Peyer's patch (tissue), 4 donors: ENCODE measurements at regions not wholly inside any gene's neighbourhood (a gene's known extent, or its start where the extent isn't known, plus 50 kb on each side); places are given as distances from the start of the nearest gene placed in this dataset.
"Not testable (repeated sequence)": the region's sequence is repeated elsewhere in the genome, so short reads cannot be mapped to it uniquely, and the experiment has no call there.

Experiments used
- DNase-seq, 3 donors: peaks; one replicate each; pipeline ENCODE4 v3.0.0-alpha.2; 2017 to 2019
- H3K27ac ChIP-seq, 4 donors: fragments of 200-600 bp; sonication (generic); one replicate each; pipeline ENCODE4 v1.5.1; 2016 to 2019
- H3K27me3 ChIP-seq, 2 donors: fragments of 200-600 bp; sonication (generic); one replicate each; pipeline ENCODE4 v1.5.1; 2019
- H3K36me3 ChIP-seq, 3 donors: fragments of 200-600 bp; sonication (generic); one replicate each; pipeline ENCODE4 v1.5.1; 2016 to 2019
- H3K4me1 ChIP-seq, 4 donors: fragments of 200-600 bp; sonication (generic); one replicate each; pipeline ENCODE4 v1.5.1; 2016 to 2019
- H3K4me3 ChIP-seq, 4 donors: fragments of 200-600 bp; sonication (generic); 1 replicate in 3 of 4; 2 replicates in 1 of 4; pipeline ENCODE4 v1.5.1; 2016 to 2019; ENCODE audit warnings: mild to moderate bottlenecking in 1 of 4
- H3K9me3 ChIP-seq, 4 donors: fragments of 200-600 bp; sonication (generic); one replicate each; pipeline ENCODE4 v1.5.1; 2016 to 2019; ENCODE audit warnings: mild to moderate bottlenecking in 1 of 4
- POLR2A ChIP-seq, 2 donors: fragments of 450-650 bp; IDR thresholded peaks; one replicate each; pipeline ENCODE4 v1.5.1; 2017; ENCODE audit warnings: antibody characterized with exemption in 2 of 2, mild to moderate bottlenecking in 2 of 2, moderate library complexity in 2 of 2
- TF ChIP-seq, protein P1 (sequence below), 6 experiments: fragments of 450-650 bp in 4 of 6; fragments of 200-600 bp in 2 of 6; sonication (generic) in 1 of 6; IDR thresholded peaks; one replicate each; pipeline ENCODE4 v1.5.1; 2017 to 2019; ENCODE audit warnings: antibody characterized with exemption in 6 of 6, mild to moderate bottlenecking in 3 of 6, moderate library complexity in 1 of 6

DNA sequence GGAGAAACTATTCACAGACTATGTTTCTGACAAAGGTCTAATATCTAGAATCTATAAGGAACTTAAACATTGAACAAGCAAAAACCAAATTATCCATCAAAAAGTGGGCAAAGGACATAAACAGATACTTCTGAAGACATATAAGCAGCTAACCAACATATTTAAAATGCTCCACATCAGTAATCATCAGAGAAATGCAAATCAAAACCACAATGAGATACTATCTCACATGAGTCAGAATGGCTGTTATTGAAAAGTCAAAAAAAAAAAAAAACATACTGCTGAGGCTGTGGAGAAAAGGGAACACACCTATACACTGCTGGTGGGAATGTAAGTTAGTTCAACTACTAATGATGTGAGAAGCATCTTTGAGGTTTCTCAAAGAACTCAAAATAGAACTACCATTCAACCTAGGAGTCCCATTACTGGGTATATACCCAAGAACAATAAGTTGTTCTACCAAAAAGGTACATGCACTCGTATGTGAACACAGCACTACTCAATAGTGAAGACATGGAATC lies 220.4 kb upstream of the TFPI start:
- no peaks in the 10 kb centered on the region for H3K27me3 ChIP-seq
- H3K36me3 ChIP-seq = no peaks in the 10 kb centered on the region
- no peaks in the 10 kb centered on the region for H3K4me1 ChIP-seq
- no peak overlapping the region for H3K27ac ChIP-seq
- no peak for DNase-seq
- no peak overlapping the region for H3K4me3 ChIP-seq
- TF ChIP-seq, protein P1, sequence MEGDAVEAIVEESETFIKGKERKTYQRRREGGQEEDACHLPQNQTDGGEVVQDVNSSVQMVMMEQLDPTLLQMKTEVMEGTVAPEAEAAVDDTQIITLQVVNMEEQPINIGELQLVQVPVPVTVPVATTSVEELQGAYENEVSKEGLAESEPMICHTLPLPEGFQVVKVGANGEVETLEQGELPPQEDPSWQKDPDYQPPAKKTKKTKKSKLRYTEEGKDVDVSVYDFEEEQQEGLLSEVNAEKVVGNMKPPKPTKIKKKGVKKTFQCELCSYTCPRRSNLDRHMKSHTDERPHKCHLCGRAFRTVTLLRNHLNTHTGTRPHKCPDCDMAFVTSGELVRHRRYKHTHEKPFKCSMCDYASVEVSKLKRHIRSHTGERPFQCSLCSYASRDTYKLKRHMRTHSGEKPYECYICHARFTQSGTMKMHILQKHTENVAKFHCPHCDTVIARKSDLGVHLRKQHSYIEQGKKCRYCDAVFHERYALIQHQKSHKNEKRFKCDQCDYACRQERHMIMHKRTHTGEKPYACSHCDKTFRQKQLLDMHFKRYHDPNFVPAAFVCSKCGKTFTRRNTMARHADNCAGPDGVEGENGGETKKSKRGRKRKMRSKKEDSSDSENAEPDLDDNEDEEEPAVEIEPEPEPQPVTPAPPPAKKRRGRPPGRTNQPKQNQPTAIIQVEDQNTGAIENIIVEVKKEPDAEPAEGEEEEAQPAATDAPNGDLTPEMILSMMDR (IDR thresholded peaks at IDR 0.05) = no peak
- no peak for TF ChIP-seq POLR2A (IDR thresholded peaks at IDR 0.05)
- H3K9me3 ChIP-seq = no peaks in the 10 kb centered on the region

DNA sequence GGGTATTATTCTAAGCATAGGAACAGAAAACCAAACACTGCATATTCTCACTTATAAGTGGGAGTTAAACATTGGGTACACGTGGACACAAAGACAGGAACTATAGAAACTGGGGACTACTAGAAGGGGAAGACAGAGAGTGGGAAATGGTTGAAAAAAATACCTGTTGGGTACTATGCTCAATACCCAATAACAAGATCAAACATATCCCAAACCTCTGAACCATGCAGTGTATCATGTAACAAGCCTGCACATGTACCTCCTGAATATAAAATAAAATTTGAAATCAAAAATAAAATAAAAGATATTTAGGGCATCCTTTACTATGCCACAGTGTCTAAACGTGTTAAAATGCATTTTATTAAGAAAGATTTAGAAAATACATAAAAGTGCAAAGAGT lies 221.0 kb upstream of the TFPI start:
- Histone ChIP-seq H3K4me1 (no peaks in the 10 kb centered on the region), H3K4me3 (no peak overlapping the region), H3K27ac (no peak overlapping the region), H3K27me3 (no peaks in the 10 kb centered on the region), H3K9me3 (no peaks in the 10 kb centered on the region), H3K36me3 (no peaks in the 10 kb centered on the region)
- TF ChIP-seq, protein P1 (IDR thresholded peaks at IDR 0.05) = no peak
- TF ChIP-seq POLR2A (IDR thresholded peaks at IDR 0.05) = no peak
- no peak for DNase-seq

DNA sequence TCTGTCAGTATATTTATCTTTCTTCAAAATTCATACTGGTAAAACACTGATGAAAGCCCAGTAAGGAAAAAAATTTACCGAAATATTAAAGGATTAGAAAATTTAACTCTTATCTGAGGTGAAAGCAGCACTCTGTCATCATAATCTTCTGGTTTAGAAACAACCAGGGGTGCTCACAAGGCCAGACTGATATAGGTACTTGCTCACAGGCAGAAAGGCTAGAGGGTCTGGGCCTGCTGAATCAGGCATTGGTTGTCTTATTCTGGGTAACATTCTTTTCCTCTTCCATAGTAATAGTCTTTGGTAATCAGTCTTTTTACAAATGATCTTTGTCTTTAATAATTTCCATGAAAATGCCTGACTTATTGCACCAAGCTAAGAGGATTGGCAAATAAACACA lies 221.4 kb upstream of the TFPI start:
- TF ChIP-seq POLR2A (IDR thresholded peaks at IDR 0.05) = no peak
- TF ChIP-seq, protein P1 (IDR thresholded peaks at IDR 0.05) = no peak
- DNase-seq = no peak
- Histone ChIP-seq H3K36me3 (no peaks in the 10 kb centered on the region), H3K4me3 (no peak overlapping the region), H3K27me3 (no peaks in the 10 kb centered on the region), H3K27ac (no peak overlapping the region), H3K9me3 (no peaks in the 10 kb centered on the region), H3K4me1 (no peaks in the 10 kb centered on the region)

DNA sequence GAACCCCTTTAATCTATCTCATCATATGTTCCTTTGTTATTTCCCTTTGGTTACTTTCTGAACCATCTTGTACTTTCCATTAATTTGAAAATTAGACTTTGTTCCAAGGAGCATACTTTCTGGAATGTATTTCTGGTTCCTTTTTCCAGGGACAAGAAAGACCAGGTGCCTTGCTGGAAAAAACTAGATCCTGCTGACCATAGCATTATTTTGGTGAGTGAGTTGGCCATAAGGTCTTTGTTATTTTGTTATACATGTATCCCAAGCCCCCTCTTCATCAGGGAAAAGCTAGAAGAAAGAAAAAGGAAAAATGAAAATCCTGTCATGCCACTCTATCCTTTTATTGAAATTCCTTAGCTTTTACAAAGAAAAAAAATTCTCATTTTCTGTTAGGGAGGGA lies 228.1 kb upstream of the TFPI start:
- TF ChIP-seq, protein P1 (IDR thresholded peaks at IDR 0.05) = no peak
- TF ChIP-seq POLR2A (IDR thresholded peaks at IDR 0.05) = no peak
- no peak for DNase-seq
- Histone ChIP-seq H3K4me3 (no peak overlapping the region), H3K27me3 (no peaks in the 10 kb centered on the region), H3K36me3 (no peaks in the 10 kb centered on the region), H3K9me3 (no peaks in the 10 kb centered on the region), H3K27ac (no peak overlapping the region), H3K4me1 (no peaks in the 10 kb centered on the region)

DNA sequence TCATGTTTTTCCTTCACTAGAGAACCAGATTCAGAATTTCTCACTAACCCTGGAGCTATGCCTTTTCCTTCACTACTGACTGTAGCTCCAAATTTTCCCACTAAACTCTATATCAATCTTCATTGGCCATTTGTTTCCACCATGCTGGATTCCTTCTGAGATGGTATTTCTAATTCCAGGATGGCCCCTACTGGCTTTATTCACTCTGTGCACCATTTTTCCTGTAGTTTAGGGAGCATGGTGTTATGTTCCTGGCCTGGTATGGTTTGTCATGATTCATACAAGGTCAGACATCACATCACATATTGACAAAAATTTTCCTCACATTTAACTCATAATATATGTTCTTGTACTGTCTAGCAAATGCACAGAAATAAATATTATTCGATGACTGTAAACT lies 229.2 kb upstream of the TFPI start:
- H3K27me3 ChIP-seq = no peaks in the 10 kb centered on the region
- DNase-seq = no peak
- TF ChIP-seq POLR2A (IDR thresholded peaks at IDR 0.05) = no peak
- TF ChIP-seq, protein P1 (IDR thresholded peaks at IDR 0.05) = no peak
- H3K36me3 ChIP-seq = no peaks in the 10 kb centered on the region
- no peak overlapping the region for H3K4me3 ChIP-seq
- H3K9me3 ChIP-seq = no peaks in the 10 kb centered on the region
- no peak overlapping the region for H3K27ac ChIP-seq
- H3K4me1 ChIP-seq = no peaks in the 10 kb centered on the region

DNA sequence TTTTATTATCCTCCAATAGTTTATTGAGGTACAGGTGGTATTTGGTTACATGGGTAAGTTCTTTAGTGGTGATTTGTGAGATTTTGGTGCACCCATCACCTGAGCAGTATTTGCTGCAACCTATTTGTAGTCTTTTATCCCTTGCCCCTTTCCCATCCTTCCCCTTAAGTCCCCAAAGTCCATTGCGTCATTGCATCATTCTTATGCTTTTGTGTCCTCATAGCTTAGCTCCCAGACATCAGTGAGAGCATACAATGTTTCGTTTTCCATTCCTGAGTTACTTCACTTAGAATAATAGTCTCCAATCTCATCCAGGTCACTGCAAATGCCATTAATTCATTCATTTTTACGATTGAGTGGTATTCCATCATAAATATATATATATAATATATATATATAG lies 229.9 kb upstream of the TFPI start:
- not testable (repeated sequence) for H3K36me3 ChIP-seq, H3K9me3 ChIP-seq, H3K4me1 ChIP-seq, H3K27ac ChIP-seq, H3K27me3 ChIP-seq, H3K4me3 ChIP-seq, DNase-seq
